ENCODE measurements at regions not wholly inside any gene's neighbourhood (a gene's known extent, or its start where the extent isn't known, plus 50 kb on each side); places are given as distances from the start of the nearest gene placed in this dataset.

DNA sequence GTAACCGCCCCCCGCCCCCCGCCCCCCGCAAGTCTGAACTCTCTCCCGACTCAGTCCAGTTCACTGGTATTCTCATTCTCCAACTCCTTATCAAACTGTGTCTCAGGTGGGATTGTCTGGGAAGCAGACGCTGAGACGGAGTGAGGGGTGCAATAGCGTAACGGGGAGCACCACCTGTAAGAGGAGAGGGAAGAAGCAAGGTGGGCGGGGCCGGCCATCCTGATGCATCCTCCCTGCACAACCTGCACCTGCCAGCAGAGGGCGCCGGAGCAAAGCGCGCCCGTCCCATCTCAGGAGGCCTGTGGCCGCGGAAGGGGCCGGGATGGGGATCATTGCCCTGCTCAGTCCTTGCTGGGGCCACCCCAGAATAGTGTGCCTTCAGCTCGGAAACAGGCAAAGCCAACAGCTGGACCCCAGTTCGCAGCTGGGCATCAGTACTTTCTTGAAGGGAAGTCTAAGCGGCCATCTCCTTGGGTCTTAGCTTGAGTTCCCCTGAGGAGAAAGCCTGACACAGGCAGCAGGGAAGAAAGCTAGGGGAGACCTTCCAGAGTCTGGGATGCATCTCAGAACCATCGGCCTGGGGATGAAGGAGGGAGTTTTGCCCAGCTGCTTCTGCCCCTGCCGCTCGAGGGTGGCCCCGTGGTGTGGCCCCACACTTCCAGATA, 208.0 kb downstream of the TFCP2L1 start:
- Histone ChIP-seq H3K27me3 (ENCODE audit: insufficient read depth, low read depth) (no peaks in the 10 kb centered on the region), H4K20me1 (ENCODE audit: insufficient read depth) (no peaks in the 10 kb centered on the region), H3K4me3 (IDR thresholded peaks at IDR 0.05; ENCODE audit: insufficient read depth, low read depth, low read length) (no peak overlapping the region), H3K4me1 (ENCODE audit: low read depth, poor library complexity, severe bottlenecking) (no peaks in the 10 kb centered on the region), H2AFZ (ENCODE audit: low read depth) (no peak overlapping the region), H3K27ac (no peak overlapping the region), H3K9ac (no peak overlapping the region), H3K4me2 (no peak overlapping the region), H3K79me2 (ENCODE audit: insufficient read depth, low read depth) (no peaks in the 10 kb centered on the region), H3K36me3 (ENCODE audit: insufficient read depth) (no peaks in the 10 kb centered on the region)
- TF ChIP-seq, protein P1, sequence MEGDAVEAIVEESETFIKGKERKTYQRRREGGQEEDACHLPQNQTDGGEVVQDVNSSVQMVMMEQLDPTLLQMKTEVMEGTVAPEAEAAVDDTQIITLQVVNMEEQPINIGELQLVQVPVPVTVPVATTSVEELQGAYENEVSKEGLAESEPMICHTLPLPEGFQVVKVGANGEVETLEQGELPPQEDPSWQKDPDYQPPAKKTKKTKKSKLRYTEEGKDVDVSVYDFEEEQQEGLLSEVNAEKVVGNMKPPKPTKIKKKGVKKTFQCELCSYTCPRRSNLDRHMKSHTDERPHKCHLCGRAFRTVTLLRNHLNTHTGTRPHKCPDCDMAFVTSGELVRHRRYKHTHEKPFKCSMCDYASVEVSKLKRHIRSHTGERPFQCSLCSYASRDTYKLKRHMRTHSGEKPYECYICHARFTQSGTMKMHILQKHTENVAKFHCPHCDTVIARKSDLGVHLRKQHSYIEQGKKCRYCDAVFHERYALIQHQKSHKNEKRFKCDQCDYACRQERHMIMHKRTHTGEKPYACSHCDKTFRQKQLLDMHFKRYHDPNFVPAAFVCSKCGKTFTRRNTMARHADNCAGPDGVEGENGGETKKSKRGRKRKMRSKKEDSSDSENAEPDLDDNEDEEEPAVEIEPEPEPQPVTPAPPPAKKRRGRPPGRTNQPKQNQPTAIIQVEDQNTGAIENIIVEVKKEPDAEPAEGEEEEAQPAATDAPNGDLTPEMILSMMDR (conservative IDR thresholded peaks at IDR 0.05; ENCODE audit: low read depth, low read length) = peak; percentile 86

DNA sequence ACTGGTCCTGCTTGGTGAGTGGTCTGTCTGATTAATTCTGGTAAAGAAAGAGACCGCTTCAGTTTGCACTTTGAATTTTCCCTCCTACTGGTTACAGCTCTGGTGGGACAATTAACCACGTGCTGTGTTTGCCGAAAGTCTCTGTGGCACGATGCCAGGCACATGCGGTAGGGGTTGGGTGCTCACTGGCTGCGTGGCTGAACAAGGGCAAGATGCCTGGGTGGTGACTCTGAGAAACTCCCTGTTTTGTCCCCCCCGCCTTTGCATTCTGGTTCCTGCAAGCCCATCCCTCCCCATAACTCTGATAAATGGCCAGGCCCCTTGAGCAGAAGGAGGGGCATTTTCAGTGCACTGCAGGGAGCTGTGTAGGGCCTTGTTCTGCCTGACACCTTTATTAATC, 206.1 kb downstream of the TFCP2L1 start:
- no peaks in the 10 kb centered on the region for H3K27me3 ChIP-seq (ENCODE audit: insufficient read depth, low read depth)
- H3K4me1 ChIP-seq (ENCODE audit: low read depth, poor library complexity, severe bottlenecking) = no peaks in the 10 kb centered on the region
- TF ChIP-seq, protein P1 (conservative IDR thresholded peaks at IDR 0.05; ENCODE audit: low read depth, low read length) = no peak
- no peak overlapping the region for H3K4me3 ChIP-seq (IDR thresholded peaks at IDR 0.05; ENCODE audit: insufficient read depth, low read depth, low read length)
- no peaks in the 10 kb centered on the region for H3K79me2 ChIP-seq (ENCODE audit: insufficient read depth, low read depth)
- H3K9ac ChIP-seq = no peak overlapping the region
- no peak overlapping the region for H3K4me2 ChIP-seq
- no peak overlapping the region for H3K27ac ChIP-seq
- H2AFZ ChIP-seq (ENCODE audit: low read depth) = no peak overlapping the region
- H3K36me3 ChIP-seq (ENCODE audit: insufficient read depth) = no peaks in the 10 kb centered on the region
- H4K20me1 ChIP-seq (ENCODE audit: insufficient read depth) = no peaks in the 10 kb centered on the region

DNA sequence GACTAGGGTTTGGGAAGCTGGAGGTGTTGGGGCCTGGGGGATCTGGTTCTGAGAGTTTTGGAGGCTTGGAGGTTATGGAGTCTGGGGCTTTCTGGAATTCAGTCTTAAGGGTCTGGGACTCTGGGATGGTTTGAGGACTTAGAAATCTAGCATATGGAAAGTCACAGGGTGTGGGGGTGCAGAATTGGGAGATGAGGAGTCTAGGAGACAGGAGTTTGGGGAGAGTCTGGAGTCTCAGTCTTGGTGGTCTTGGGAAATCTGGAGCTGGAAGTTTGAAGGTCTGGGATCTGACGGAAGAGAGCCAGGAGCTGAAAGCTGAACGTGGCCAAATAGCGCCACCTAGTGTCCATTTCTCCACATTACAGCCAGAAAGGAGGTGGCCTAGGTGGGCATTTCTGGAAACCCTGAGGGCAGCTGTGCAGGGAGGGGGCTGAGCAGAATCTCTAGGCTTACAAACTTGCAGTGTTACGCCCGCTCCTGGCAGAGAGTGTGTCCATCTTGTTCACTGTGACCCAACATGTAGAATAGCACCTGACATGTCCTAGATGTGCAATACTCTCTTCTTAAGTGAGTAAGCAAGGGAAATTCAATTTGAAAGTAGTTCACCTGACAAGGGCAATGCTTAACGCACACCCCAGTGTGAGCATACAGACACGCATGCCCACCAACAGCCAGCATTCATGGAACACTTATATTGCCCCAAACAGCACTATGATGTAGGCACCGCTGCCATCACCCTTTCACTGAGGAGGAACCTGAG, 204.8 kb downstream of the TFCP2L1 start:
- H4K20me1 ChIP-seq (ENCODE audit: insufficient read depth) = no peaks in the 10 kb centered on the region
- H3K9ac ChIP-seq = no peak overlapping the region
- no peaks in the 10 kb centered on the region for H3K4me1 ChIP-seq (ENCODE audit: low read depth, poor library complexity, severe bottlenecking)
- no peak overlapping the region for H3K4me2 ChIP-seq
- H2AFZ ChIP-seq (ENCODE audit: low read depth) = no peak overlapping the region
- H3K4me3 ChIP-seq (IDR thresholded peaks at IDR 0.05; ENCODE audit: insufficient read depth, low read depth, low read length) = no peak overlapping the region
- no peaks in the 10 kb centered on the region for H3K36me3 ChIP-seq (ENCODE audit: insufficient read depth)
- H3K27ac ChIP-seq = no peak overlapping the region
- no peaks in the 10 kb centered on the region for H3K79me2 ChIP-seq (ENCODE audit: insufficient read depth, low read depth)
- H3K27me3 ChIP-seq (ENCODE audit: insufficient read depth, low read depth) = no peaks in the 10 kb centered on the region
- TF ChIP-seq, protein P1 (conservative IDR thresholded peaks at IDR 0.05; ENCODE audit: low read depth, low read length) = peak; percentile 88

DNA sequence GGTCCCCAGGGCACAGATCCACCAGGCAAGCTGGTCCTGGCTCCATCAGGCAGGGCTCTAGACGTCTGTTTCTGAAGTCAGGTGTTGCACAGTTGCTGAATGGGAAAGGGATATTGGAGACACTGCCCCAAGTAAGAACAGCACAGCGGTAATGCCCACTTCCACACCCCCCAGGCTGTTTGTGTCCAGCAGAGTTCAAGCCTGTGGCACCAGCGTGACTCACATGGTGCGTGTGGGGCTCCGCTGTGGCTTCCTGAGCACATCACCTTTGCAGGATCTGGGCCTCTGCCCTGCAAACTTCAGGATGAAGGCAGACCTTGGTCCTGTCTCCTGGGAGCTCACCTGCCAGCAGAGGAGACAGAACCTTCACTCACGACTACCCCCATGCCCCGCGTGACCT, 203.3 kb downstream of the TFCP2L1 start:
- Histone ChIP-seq H3K4me2 (no peak overlapping the region), H4K20me1 (ENCODE audit: insufficient read depth) (no peaks in the 10 kb centered on the region), H3K9ac (no peak overlapping the region), H3K4me1 (ENCODE audit: low read depth, poor library complexity, severe bottlenecking) (no peaks in the 10 kb centered on the region), H3K27ac (no peak overlapping the region), H3K4me3 (IDR thresholded peaks at IDR 0.05; ENCODE audit: insufficient read depth, low read depth, low read length) (no peak overlapping the region), H3K27me3 (ENCODE audit: insufficient read depth, low read depth) (no peaks in the 10 kb centered on the region), H3K36me3 (ENCODE audit: insufficient read depth) (no peaks in the 10 kb centered on the region), H3K79me2 (ENCODE audit: insufficient read depth, low read depth) (no peaks in the 10 kb centered on the region), H2AFZ (ENCODE audit: low read depth) (no peak overlapping the region)
- TF ChIP-seq, protein P1 (conservative IDR thresholded peaks at IDR 0.05; ENCODE audit: low read depth, low read length) = no peak

Measured in KMS-11 (cell line).